ENCODE measurements at regions not wholly inside any gene's neighbourhood (a gene's known extent, or its start where the extent isn't known, plus 50 kb on each side); places are given as distances from the start of the nearest gene placed in this dataset.
"Not testable (repeated sequence)": the region's sequence is repeated elsewhere in the genome, so short reads cannot be mapped to it uniquely, and the experiment has no call there.

- DNase-seq: no peak
Observed at GRCh38 chr9:13809401-13809800, 504.5 kb downstream of the NFIB start.

- no peak for DNase-seq
Observed at GRCh38 chr9:13807118-13807517, 506.8 kb downstream of the NFIB start.

GRCh38 chr9:13806714-13807113 is 507.2 kb downstream of the NFIB start:
- DNase-seq: no peak

- DNase-seq: no peak
Observed at GRCh38 chr9:13805546-13805945, 508.4 kb downstream of the NFIB start.

- DNase-seq: no peak
Observed at GRCh38 chr9:13804532-13804931, 509.4 kb downstream of the NFIB start.

GRCh38 chr9:13800776-13801175 is 513.2 kb downstream of the NFIB start:
- no peak for DNase-seq

GRCh38 chr9:13797701-13798100 is 516.2 kb downstream of the NFIB start:
- not testable (repeated sequence) for DNase-seq

- DNase-seq: no peak
Observed at GRCh38 chr9:13791816-13792215, 512.3 kb upstream of the MPDZ start.

GRCh38 chr9:13790055-13790454 is 510.6 kb upstream of the MPDZ start:
- DNase-seq: no peak

- no peak for DNase-seq
Observed at GRCh38 chr9:13787234-13787833, 507.8 kb upstream of the MPDZ start.

GRCh38 chr9:13786711-13787110 is 507.2 kb upstream of the MPDZ start:
- DNase-seq: no peak

- DNase-seq: no peak
Observed at GRCh38 chr9:13786131-13786530, 506.6 kb upstream of the MPDZ start.

GRCh38 chr9:13779106-13779505 is 499.6 kb upstream of the MPDZ start:
- DNase-seq: no peak

GRCh38 chr9:13778631-13779030 is 499.1 kb upstream of the MPDZ start:
- DNase-seq: no peak

GRCh38 chr9:13770956-13771355 is 491.5 kb upstream of the MPDZ start:
- DNase-seq: no peak

GRCh38 chr9:13769641-13770040 is 490.1 kb upstream of the MPDZ start:
- DNase-seq: no peak

- DNase-seq: no peak
Observed at GRCh38 chr9:13769006-13769405, 489.5 kb upstream of the MPDZ start.

GRCh38 chr9:13762209-13762608 is 482.7 kb upstream of the MPDZ start:
- DNase-seq: no peak

- DNase-seq: no peak
Observed at GRCh38 chr9:13759551-13759950, 480.1 kb upstream of the MPDZ start.

GRCh38 chr9:13758936-13759335 is 479.4 kb upstream of the MPDZ start:
- no peak for DNase-seq

- DNase-seq: no peak
Observed at GRCh38 chr9:13756943-13757342, 477.5 kb upstream of the MPDZ start.

GRCh38 chr9:13755551-13755950 is 476.1 kb upstream of the MPDZ start:
- DNase-seq: no peak

GRCh38 chr9:13750639-13751038 is 471.1 kb upstream of the MPDZ start:
- DNase-seq: no peak

GRCh38 chr9:13750061-13750460 is 470.6 kb upstream of the MPDZ start:
- no peak for DNase-seq

- no peak for DNase-seq
Observed at GRCh38 chr9:13746876-13747275, 467.4 kb upstream of the MPDZ start.

All from activated CD4-positive, alpha-beta T cell treated with anti-CD3 and anti-CD28 coated beads, Interleukin-10, Interleukin-2, amounts not matched to agents 100 ng/mL and 50 ng/mL, durations not matched to agents 16 hours and 8 hours (primary cell).